ENCODE measurements at regions not wholly inside any gene's neighbourhood (a gene's known extent, or its start where the extent isn't known, plus 50 kb on each side); places are given as distances from the start of the nearest gene placed in this dataset.

- Histone ChIP-seq H2BK120ac (ENCODE audit: low read depth, low read length, poor library complexity, severe bottlenecking) (no peak overlapping the region), H3K27me3 (ENCODE audit: insufficient read depth, low read length) (no peaks in the 10 kb centered on the region), H3K79me2 (ENCODE audit: insufficient read depth, low read length) (no peaks in the 10 kb centered on the region), H3K79me1 (ENCODE audit: insufficient read depth, low read depth, low read length, poor library complexity, severe bottlenecking) (no peaks in the 10 kb centered on the region), H3K14ac (ENCODE audit: insufficient read depth, low read length) (no peak overlapping the region), H2BK15ac (ENCODE audit: low read depth, low read length) (no peak overlapping the region), H3K18ac (ENCODE audit: insufficient read length, low read depth, low read length) (no peak overlapping the region), H2BK12ac (ENCODE audit: insufficient read length, low read depth, low read length) (no peak overlapping the region), H2BK5ac (ENCODE audit: insufficient read length, low read length) (no peak overlapping the region), H3K23ac (ENCODE audit: insufficient read length, low read depth, low read length) (no peak overlapping the region), H4K5ac (ENCODE audit: insufficient read length, low read depth, low read length) (no peak overlapping the region), H4K8ac (replicated peaks; ENCODE audit: insufficient read length, low read depth, low read length) (no peak overlapping the region), H3T11ph (ENCODE audit: low read length) (no peak overlapping the region), H4K91ac (ENCODE audit: insufficient read length, low read depth, low read length) (no peak overlapping the region), H3K4me2 (ENCODE audit: insufficient read depth, insufficient read length, low read length) (no peak overlapping the region), H3K27ac (ENCODE audit: insufficient read length, low read depth, low read length) (no peak overlapping the region), H3K56ac (ENCODE audit: insufficient read length, low read depth, low read length) (no peak overlapping the region), H2AFZ (ENCODE audit: low read length) (no peak overlapping the region), H3K9me3 (ENCODE audit: control insufficient read depth, low read depth, low read length) (no peaks in the 10 kb centered on the region), H3K23me2 (ENCODE audit: insufficient read length, low read depth, low read length, poor library complexity, severe bottlenecking) (no peaks in the 10 kb centered on the region), H4K20me1 (ENCODE audit: control insufficient read depth, insufficient read depth, insufficient read length) (no peaks in the 10 kb centered on the region), H2BK20ac (ENCODE audit: low read depth, low read length, poor library complexity, severe bottlenecking) (no peak overlapping the region), H2AK5ac (ENCODE audit: insufficient read length, low read length) (no peak overlapping the region), H3K9ac (ENCODE audit: extremely low read depth, insufficient read length, low read length) (no peak overlapping the region), H3K4me1 (ENCODE audit: insufficient read depth, low read length) (no peaks in the 10 kb centered on the region), H3K4ac (ENCODE audit: low read depth, low read length) (no peak overlapping the region)
- H3K27me3 Mint-ChIP-seq (ENCODE audit: low read depth), result no peaks in the 10 kb centered on the region
- peaks cover 7 to 8% of the 10 kb centered on the region in 2 experiments; a peak in 3 of 5 replicates for H3K9me3 Mint-ChIP-seq
- DNase-seq, result no peak
- peaks cover 0 to 5% (median 0%) of the 10 kb centered on the region in 3 experiments; a peak in 1 of 7 replicates for H3K36me3 Mint-ChIP-seq (ENCODE audit: insufficient read depth in 1 of 3, low read depth in 3 of 3)
- WGBS (ENCODE audit: extremely low coverage, insufficient read length, low lambda C conversion rate), result no CpG with 5 or more reads among the region's 2 CpGs
- H3K4me1 Mint-ChIP-seq, result no peaks in the 10 kb centered on the region
- no peak for TF ChIP-seq CTCF (conservative IDR thresholded peaks at IDR 0.05)
- H3K27ac Mint-ChIP-seq, result no peak overlapping the region
- H3K4me3 Mint-ChIP-seq, result no peak overlapping the region
Measured at GRCh38 chr2:103847276-103847675, 1006.6 kb upstream of the POU3F3 start.

All from H9 (cell line).